ENCODE measurements at regions not wholly inside any gene's neighbourhood (a gene's known extent, or its start where the extent isn't known, plus 50 kb on each side); places are given as distances from the start of the nearest gene placed in this dataset.

DNA sequence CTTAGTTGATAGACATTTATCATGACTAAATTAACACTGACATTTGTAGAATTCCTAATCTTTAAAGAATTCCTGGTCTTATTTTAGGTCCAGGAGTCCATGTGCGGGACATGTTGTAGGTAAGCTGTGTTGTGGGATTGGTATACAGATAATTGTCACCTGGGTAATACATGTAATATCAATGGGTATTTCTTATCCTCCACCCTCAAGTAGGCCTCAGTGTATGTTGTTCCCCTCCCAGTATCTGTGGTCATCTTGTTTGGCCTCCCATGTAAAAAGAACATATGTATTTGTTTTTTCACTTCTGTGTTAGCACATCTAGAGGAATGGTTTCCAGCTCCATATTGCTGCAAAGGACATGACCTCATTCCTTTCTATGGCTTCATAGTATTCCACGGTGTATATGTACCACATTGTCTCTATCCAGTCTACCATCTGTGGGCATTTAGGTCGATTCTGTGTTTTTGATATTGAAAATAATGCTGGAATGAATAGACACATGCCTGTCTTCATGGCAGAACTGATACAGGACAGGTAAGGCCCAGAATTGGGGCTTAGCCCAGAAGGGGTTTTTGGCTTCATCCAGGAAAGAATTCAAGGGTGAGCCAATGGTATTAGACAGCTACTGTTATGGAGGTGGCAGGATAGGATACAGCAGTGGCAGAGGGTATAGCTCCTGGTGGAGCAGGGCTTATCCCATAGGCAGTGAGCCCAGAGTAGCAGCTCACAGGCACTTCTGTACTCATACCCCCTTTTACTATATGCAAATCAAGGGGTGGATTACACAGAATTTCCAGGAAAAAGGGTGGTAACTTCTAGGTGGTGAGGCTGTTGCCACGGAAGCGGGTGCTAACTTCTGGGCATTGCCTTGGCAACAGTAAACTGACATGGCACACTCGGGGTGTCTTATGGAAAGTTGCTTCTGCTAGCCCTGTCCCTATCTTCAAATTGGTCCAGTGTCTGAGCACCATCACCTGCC lies 66.1 kb upstream of the WDR1 start:
- no peak for TF ChIP-seq ELF4 (CRISPR knock-in tag; IDR thresholded peaks at IDR 0.05; ENCODE audit: low read depth)
- TF ChIP-seq, protein P1, sequence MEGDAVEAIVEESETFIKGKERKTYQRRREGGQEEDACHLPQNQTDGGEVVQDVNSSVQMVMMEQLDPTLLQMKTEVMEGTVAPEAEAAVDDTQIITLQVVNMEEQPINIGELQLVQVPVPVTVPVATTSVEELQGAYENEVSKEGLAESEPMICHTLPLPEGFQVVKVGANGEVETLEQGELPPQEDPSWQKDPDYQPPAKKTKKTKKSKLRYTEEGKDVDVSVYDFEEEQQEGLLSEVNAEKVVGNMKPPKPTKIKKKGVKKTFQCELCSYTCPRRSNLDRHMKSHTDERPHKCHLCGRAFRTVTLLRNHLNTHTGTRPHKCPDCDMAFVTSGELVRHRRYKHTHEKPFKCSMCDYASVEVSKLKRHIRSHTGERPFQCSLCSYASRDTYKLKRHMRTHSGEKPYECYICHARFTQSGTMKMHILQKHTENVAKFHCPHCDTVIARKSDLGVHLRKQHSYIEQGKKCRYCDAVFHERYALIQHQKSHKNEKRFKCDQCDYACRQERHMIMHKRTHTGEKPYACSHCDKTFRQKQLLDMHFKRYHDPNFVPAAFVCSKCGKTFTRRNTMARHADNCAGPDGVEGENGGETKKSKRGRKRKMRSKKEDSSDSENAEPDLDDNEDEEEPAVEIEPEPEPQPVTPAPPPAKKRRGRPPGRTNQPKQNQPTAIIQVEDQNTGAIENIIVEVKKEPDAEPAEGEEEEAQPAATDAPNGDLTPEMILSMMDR (IDR thresholded peaks at IDR 0.05) = no peak
- TF ChIP-seq, protein P2, sequence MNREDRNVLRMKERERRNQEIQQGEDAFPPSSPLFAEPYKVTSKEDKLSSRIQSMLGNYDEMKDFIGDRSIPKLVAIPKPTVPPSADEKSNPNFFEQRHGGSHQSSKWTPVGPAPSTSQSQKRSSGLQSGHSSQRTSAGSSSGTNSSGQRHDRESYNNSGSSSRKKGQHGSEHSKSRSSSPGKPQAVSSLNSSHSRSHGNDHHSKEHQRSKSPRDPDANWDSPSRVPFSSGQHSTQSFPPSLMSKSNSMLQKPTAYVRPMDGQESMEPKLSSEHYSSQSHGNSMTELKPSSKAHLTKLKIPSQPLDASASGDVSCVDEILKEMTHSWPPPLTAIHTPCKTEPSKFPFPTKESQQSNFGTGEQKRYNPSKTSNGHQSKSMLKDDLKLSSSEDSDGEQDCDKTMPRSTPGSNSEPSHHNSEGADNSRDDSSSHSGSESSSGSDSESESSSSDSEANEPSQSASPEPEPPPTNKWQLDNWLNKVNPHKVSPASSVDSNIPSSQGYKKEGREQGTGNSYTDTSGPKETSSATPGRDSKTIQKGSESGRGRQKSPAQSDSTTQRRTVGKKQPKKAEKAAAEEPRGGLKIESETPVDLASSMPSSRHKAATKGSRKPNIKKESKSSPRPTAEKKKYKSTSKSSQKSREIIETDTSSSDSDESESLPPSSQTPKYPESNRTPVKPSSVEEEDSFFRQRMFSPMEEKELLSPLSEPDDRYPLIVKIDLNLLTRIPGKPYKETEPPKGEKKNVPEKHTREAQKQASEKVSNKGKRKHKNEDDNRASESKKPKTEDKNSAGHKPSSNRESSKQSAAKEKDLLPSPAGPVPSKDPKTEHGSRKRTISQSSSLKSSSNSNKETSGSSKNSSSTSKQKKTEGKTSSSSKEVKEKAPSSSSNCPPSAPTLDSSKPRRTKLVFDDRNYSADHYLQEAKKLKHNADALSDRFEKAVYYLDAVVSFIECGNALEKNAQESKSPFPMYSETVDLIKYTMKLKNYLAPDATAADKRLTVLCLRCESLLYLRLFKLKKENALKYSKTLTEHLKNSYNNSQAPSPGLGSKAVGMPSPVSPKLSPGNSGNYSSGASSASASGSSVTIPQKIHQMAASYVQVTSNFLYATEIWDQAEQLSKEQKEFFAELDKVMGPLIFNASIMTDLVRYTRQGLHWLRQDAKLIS (CRISPR knock-in tag; IDR thresholded peaks at IDR 0.05; ENCODE audit: borderline replicate concordance) = no peak
- TF ChIP-seq JUN (CRISPR knock-in tag; IDR thresholded peaks at IDR 0.05) = no peak
- no peak for TF ChIP-seq TCF7 (CRISPR knock-in tag; IDR thresholded peaks at IDR 0.05; ENCODE audit: low read depth)
- TF ChIP-seq TEAD1 (CRISPR knock-in tag; IDR thresholded peaks at IDR 0.05) = no peak
- TF ChIP-seq, protein P3, sequence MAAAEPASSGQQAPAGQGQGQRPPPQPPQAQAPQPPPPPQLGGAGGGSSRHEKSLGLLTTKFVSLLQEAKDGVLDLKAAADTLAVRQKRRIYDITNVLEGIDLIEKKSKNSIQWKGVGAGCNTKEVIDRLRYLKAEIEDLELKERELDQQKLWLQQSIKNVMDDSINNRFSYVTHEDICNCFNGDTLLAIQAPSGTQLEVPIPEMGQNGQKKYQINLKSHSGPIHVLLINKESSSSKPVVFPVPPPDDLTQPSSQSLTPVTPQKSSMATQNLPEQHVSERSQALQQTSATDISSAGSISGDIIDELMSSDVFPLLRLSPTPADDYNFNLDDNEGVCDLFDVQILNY (CRISPR knock-in tag; IDR thresholded peaks at IDR 0.05) = no peak

Data from WTC11 (cell line).